ENCODE measurements at regions not wholly inside any gene's neighbourhood (a gene's known extent, or its start where the extent isn't known, plus 50 kb on each side); places are given as distances from the start of the nearest gene placed in this dataset.

GRCh38 chr7:115178835-115179234 is 256.9 kb downstream of the MDFIC start:
- TF ChIP-seq CTCF (IDR thresholded peaks at IDR 0.05) (no peak), EZH2 (IDR thresholded peaks at IDR 0.05; ENCODE audit: borderline replicate concordance, insufficient read depth, low read depth, low read length, poor library complexity, severe bottlenecking) (no peak)
